ENCODE measurements at regions not wholly inside any gene's neighbourhood (a gene's known extent, or its start where the extent isn't known, plus 50 kb on each side); places are given as distances from the start of the nearest gene placed in this dataset.

DNA sequence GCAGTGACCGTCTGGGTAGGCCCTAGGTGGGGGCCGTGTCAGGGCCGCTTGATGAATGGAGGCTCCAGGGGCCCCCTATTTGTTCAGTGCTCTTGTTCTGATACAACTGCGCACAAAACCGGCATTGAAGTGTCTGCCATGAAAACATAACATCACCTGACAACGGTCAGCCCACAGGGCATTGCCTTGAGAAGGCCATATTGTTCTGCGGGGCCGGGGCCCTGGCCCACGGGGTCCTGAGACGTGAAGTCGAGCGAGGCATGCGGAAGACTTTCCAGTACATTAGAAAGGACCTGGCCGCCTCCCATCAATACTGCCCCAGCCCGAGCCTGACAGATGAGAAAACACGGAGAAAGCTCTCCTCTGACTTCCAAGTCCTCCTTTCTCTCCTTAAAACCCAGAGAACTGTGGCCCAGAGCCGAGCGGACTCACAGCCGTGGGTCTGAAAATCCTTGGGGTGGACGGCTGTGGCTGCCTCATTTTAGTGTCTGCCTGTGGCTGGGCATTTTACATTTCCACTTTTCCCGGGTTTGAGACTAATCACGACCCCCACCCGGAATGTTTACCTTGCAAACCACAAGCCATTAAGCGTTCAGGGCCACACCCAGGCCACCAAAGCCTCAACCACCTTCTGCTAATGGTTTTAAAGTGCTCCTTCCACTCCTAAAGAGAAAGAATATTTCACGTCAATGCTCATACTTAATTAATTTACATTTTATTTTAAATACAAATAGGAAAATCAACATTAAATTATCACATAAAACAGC, 391.0 kb upstream of the IRX2 start:
- TF ChIP-seq, protein P1, sequence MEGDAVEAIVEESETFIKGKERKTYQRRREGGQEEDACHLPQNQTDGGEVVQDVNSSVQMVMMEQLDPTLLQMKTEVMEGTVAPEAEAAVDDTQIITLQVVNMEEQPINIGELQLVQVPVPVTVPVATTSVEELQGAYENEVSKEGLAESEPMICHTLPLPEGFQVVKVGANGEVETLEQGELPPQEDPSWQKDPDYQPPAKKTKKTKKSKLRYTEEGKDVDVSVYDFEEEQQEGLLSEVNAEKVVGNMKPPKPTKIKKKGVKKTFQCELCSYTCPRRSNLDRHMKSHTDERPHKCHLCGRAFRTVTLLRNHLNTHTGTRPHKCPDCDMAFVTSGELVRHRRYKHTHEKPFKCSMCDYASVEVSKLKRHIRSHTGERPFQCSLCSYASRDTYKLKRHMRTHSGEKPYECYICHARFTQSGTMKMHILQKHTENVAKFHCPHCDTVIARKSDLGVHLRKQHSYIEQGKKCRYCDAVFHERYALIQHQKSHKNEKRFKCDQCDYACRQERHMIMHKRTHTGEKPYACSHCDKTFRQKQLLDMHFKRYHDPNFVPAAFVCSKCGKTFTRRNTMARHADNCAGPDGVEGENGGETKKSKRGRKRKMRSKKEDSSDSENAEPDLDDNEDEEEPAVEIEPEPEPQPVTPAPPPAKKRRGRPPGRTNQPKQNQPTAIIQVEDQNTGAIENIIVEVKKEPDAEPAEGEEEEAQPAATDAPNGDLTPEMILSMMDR (IDR thresholded peaks at IDR 0.05), result no peak
- no peak for TF ChIP-seq POLR2A (IDR thresholded peaks at IDR 0.05)
- no peak for TF ChIP-seq POLR2AphosphoS5 (IDR thresholded peaks at IDR 0.05)
- no peak for TF ChIP-seq EP300 (IDR thresholded peaks at IDR 0.05; ENCODE audit: low read depth)

Data from transverse colon (tissue), 4 donors.